NCI-H1105 (cell line): ENCODE measurements at regions not wholly inside any gene's neighbourhood (a gene's known extent, or its start where the extent isn't known, plus 50 kb on each side); places are given as distances from the start of the nearest gene placed in this dataset.

Source experiments
- DNase-seq: peaks from one replicate; lab custom pipeline; 2025; lab: John Stamatoyannopoulos, UW

GRCh38 chr18:61618816-61619215 lies 274.0 kb downstream of the RNF152 start:
- no peak for DNase-seq

DNA sequence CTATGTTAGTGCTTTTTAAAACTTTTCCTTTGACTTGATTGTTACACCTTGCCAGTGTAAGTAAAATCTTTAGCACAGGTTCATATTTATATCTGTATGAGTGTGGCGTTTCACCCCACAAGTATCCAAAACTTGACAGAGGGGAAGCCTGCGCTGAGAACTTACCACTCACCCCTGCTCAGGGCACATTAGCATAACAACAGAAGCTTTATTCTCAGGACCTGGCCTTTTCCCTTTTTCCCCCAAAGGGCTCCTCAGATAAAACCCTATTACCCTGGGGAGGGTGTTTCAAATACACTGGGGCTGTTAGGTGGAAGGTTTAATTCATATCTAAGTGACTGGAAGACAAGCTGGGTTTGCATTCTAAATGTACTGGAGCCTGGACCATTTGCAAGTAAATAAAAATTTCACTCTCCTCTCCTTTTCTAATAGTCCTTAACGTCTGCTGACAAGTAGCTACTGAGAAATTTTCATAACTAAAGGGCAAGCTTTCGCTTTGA lies 276.6 kb downstream of the RNF152 start:
- DNase-seq, result no peak

- DNase-seq, result no peak
These were observed 279.3 kb downstream of the CDH20 start for GRCh38 chr18:61612517-61612916.

DNA sequence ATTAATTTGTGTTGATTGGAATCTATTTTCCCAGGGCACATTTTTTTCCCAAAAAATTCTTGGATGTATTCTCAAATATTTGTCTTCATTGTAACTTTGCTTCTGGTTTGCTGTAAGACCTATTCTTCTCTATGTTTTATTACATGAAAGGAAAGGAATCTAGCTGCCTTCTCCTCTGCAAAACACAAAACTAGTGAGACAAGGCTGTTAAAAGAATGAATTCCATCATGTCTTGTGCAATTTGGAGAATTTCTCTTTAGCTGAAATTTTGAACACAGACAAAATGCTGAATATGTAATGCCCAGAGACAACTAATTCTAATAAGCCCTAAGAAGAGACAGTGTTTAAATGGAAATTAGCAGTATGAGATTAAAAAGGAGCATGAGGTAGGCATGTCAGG lies 275.9 kb downstream of the CDH20 start:
- no peak for DNase-seq

DNA sequence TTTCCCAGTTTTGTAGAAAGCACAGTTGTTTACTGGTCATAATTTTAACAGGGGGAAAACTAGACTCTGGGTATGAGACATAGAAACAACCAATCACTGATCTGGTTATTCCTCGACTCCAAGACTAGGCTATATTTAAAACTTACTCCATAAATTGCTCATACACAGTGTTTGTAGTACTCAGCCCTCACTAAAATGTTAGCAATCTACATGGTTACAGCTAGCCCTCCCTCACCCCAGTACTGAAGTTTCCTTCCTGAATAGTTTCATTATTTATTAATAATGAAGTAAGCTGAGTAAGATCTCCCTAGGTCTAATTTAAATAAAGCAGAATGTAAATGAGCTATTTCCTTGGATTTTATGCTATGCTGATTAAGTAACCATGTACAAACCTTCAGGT lies 275.1 kb downstream of the CDH20 start:
- DNase-seq, result no peak

DNA sequence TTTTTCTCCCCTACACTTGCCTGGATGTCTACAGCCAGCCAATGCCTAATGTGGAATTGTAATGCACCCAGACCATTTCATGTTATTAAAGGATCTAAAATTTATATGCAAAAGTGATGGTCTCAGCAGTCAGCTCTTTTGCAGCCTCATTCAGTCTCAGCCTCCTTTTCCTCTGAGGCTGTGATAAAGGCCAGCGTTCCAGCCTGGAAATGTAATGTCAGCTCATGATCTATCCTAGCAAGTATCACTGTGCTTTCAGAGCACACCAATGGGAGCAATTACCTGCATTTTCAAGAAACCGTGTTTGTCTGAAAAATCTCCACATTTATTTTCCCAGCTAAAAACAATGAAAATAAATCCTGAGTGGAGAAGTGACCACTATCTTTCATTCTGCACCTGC lies 274.6 kb downstream of the CDH20 start:
- no peak for DNase-seq

- no peak for DNase-seq
These were observed 273.5 kb downstream of the CDH20 start for GRCh38 chr18:61606759-61607158.

DNA sequence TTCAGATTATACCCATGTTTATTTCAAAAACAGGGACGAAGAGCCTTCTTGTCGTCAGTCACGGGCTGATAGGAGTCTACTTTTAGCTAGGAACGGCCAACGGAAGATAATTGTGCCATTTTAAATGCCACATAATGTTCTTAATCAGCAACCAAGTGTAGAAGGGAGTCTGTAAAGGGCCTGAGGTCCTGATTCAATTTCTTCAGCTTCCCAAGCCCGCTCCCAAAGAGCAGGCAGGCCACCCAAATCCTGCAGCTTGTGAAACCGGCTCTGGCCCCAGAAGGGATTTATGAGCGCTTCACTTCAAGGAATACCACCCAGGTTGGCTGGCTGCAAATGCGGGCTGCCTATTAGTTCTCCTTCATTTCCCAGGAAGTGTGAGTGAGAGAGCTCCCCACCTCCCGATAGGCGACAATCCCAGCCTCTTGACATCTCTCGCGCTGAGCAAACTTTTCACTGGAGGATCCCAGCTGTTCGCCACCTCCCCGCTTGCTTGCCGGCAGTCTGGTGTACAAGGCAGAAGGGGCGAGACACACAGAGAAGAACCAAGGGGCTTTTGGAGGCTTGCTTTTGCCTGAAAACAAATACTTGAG lies 272.9 kb downstream of the CDH20 start:
- DNase-seq, result no peak

- no peak for DNase-seq
These were observed 272.3 kb downstream of the CDH20 start for GRCh38 chr18:61605376-61606067.
